ENCODE measurements at regions not wholly inside any gene's neighbourhood (a gene's known extent, or its start where the extent isn't known, plus 50 kb on each side); places are given as distances from the start of the nearest gene placed in this dataset.

- no peak for DNase-seq (ENCODE audit: low spot score)
Observed at GRCh38 chr3:148642214-148642613, 55.5 kb upstream of the AGTR1 start.

GRCh38 chr3:148642616-148643015 lies 55.1 kb upstream of the AGTR1 start:
- peak; percentile 35 for DNase-seq (ENCODE audit: low spot score)

- no peak for DNase-seq (ENCODE audit: low spot score)
Observed at GRCh38 chr3:148643389-148643840, 54.3 kb upstream of the AGTR1 start.

GRCh38 chr3:148646126-148646665 lies 51.5 kb upstream of the AGTR1 start:
- DNase-seq (ENCODE audit: low spot score): no peak
